Skin of body (tissue), 1 donor: ENCODE measurements at regions not wholly inside any gene's neighbourhood (a gene's known extent, or its start where the extent isn't known, plus 50 kb on each side); places are given as distances from the start of the nearest gene placed in this dataset.

ENCODE experiments used
- DNase-seq: peaks from one replicate; lab custom pipeline; 2025; lab: John Stamatoyannopoulos, UW

- no peak for DNase-seq
Observed at GRCh38 chr11:64499261-64500004, 56.3 kb upstream of the SLC22A11 start.

GRCh38 chr11:64500176-64501013, 55.3 kb upstream of the SLC22A11 start:
- DNase-seq = no peak

DNA sequence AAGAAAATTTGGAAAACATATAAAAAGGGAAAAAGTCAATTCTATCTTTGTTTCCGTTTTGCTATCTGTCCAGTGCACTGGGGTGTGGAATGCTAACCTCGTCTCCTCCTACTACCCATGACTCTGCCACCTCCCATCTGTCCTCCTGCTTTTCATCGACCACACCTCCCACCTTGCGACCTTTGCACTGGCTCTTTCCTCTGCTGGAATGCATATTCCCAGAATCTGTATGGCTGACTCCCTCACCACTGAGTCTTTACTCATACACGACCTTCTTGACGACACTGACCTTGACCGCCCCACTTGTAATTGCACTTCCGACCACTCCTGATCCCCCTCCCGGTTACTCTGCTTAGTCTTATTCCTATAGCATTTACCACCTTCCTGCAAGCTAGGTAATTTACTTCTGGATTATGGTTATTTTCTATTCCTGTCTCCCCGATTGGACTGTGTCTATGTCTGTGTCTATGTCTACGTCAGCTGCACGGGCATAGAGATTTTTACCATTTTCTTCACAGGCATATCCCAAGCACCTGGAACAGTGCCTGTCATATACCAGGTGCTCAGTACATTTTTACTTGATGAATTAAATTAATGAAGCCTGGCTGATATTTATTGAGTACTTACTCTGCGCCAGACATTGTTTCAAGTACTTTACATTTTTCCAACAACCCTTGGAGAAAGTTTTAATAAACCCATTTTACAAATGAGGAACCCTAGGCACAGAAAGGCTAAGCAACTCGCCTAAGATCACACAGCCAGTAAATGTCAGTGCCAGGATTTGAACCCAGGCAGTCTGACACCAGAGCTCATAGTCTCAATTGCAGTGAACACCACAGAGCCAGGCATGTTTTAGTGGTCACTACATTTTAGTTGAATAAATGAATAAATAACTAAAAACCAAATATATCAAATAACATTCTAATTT, 54.0 kb upstream of the SLC22A11 start:
- no peak for DNase-seq

- no peak for DNase-seq
Observed at GRCh38 chr11:64502634-64503033, 53.1 kb upstream of the SLC22A11 start.

DNA sequence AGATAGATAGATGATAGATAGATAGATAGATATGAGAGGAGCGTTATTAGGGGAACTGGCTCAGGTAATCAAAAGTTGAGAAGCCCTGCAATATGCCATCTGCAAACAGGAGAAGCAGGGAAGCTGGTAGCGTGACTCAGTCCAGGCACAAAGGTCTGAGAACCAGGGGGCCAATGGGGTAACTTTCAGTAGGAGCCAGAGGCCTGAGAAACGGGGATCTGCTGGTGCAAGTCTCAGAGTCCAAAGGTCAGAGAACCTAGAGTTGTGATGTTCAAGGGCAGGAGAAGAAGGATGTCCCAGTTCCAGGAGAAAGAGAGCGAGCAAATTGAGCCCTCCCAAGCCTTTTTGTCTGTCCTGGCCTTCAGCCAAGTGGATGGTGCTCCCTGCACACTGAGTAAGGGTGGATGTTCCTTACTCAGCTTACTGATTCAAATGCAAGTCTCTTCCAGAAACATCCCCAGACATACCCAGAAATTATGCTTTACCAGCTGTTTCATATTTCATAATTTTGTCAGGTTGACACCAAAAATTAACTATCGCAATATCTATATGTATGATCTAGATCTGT, 52.5 kb upstream of the SLC22A11 start:
- DNase-seq = no peak

- no peak for DNase-seq
Observed at GRCh38 chr11:64504999-64505398, 50.7 kb upstream of the SLC22A11 start.
